Hepatocyte (in vitro differentiated cells): ENCODE measurements at regions not wholly inside any gene's neighbourhood (a gene's known extent, or its start where the extent isn't known, plus 50 kb on each side); places are given as distances from the start of the nearest gene placed in this dataset.

Experiments used
- DNase-seq: peaks from one replicate; pipeline ENCODE4 v3.0.0-alpha.2; 2016; ENCODE audit warnings: low spot score
- H2AFZ ChIP-seq: fragments of 200-600 bp; sonication (generic); 2 replicates; pipeline ENCODE4 v1.6.0; 2016; ENCODE audit warnings: antibody characterized with exemption, mild to moderate bottlenecking
- H3K27ac ChIP-seq: fragments of 200-600 bp; sonication (generic); 2 replicates; pipeline ENCODE4 v1.5.1; 2016; ENCODE audit warnings: mild to moderate bottlenecking
- H3K27me3 ChIP-seq: fragments of 200-600 bp; sonication (generic); 2 replicates; pipeline ENCODE4 v1.6.1; 2016
- H3K36me3 ChIP-seq: fragments of 200-600 bp; sonication (generic); replicated peaks from 2 replicates; pipeline ENCODE4 v1.5.1; 2016; ENCODE audit warnings: low read depth; ENCODE audit not compliant: insufficient read depth
- H3K4me1 ChIP-seq: fragments of 200-600 bp; sonication (generic); 2 replicates; pipeline ENCODE4 v1.5.1; 2016; ENCODE audit warnings: mild to moderate bottlenecking, moderate library complexity; ENCODE audit not compliant: insufficient read depth
- H3K4me2 ChIP-seq: fragments of 200-600 bp; sonication (generic); 2 replicates; pipeline ENCODE4 v1.6.0; 2016
- H3K4me3 ChIP-seq: fragments of 200-600 bp; sonication (generic); 2 replicates; pipeline ENCODE4 v1.5.1; 2016; ENCODE audit warnings: mild to moderate bottlenecking
- H3K79me2 ChIP-seq: fragments of 200-600 bp; sonication (generic); 2 replicates; pipeline ENCODE4 v1.6.0; 2017; ENCODE audit warnings: mild to moderate bottlenecking
- H3K9me2 ChIP-seq: fragments of 200-600 bp; sonication (generic); replicated peaks from 2 replicates; pipeline ENCODE4 v1.6.0; 2017; ENCODE audit warnings: mild to moderate bottlenecking; ENCODE audit not compliant: insufficient read depth
- H3K9me3 ChIP-seq: fragments of 200-600 bp; sonication (generic); 2 replicates; pipeline ENCODE4 v1.5.1; 2016; ENCODE audit warnings: low read depth, mild to moderate bottlenecking
- H4K20me1 ChIP-seq: fragments of 200-600 bp; sonication (generic); 2 replicates; pipeline ENCODE4 v1.6.0; 2016; ENCODE audit warnings: mild to moderate bottlenecking; ENCODE audit not compliant: insufficient read depth, poor library complexity, severe bottlenecking
- CTCF ChIP-seq: fragments of 200-600 bp; sonication (generic); IDR thresholded peaks from 2 replicates; pipeline ENCODE4 v1.5.1; 2016; ENCODE audit warnings: antibody characterized with exemption, mild to moderate bottlenecking; ENCODE audit not compliant: poor library complexity
- EZH2 ChIP-seq: fragments of 200-600 bp; sonication (generic); IDR thresholded peaks from 2 replicates; pipeline ENCODE4 v1.6.1; 2016; ENCODE audit warnings: antibody characterized with exemption, mild to moderate bottlenecking, borderline replicate concordance
- EZH2phosphoT487 ChIP-seq: fragments of 200-600 bp; sonication (generic); IDR thresholded peaks from one replicate; pipeline ENCODE4 v1.6.1; 2018; ENCODE audit warnings: antibody characterized with exemption, mild to moderate bottlenecking, low read depth, moderate library complexity; ENCODE audit not compliant: unreplicated experiment, severe bottlenecking
- WGBS: methylation state at CpG from one replicate; pipeline ENCODE4 v1.1.6; 2016; ENCODE audit warnings: low lambda C conversion rate; ENCODE audit errors: missing lambda C conversion rate; 5-methylcytosine and 5-hydroxymethylcytosine counted together

- Histone ChIP-seq H4K20me1 (no peaks in the 10 kb centered on the region), H3K27me3 (no peaks in the 10 kb centered on the region), H2AFZ (no peak overlapping the region), H3K36me3 (no peaks in the 10 kb centered on the region), H3K4me1 (no peaks in the 10 kb centered on the region), H3K9me3 (no peaks in the 10 kb centered on the region), H3K9me2 (no peaks in the 10 kb centered on the region), H3K4me3 (no peak overlapping the region), H3K27ac (no peak overlapping the region), H3K4me2 (no peak overlapping the region), H3K79me2 (no peaks in the 10 kb centered on the region)
- 95% methylated on average over 35 of the region's 58 CpGs for WGBS
- DNase-seq: no peak
- TF ChIP-seq EZH2: no peak
These were observed 66.0 kb upstream of the NKX1-1 start for GRCh38 chr4:1472148-1472797.

GRCh38 chr4:1471443-1472147, 65.4 kb upstream of the NKX1-1 start:
- Histone ChIP-seq H2AFZ (no peak overlapping the region), H3K27me3 (no peaks in the 10 kb centered on the region), H3K36me3 (no peaks in the 10 kb centered on the region), H3K9me2 (no peaks in the 10 kb centered on the region), H3K4me1 (no peaks in the 10 kb centered on the region), H3K79me2 (no peaks in the 10 kb centered on the region), H3K9me3 (no peaks in the 10 kb centered on the region), H3K27ac (no peak overlapping the region), H3K4me2 (no peak overlapping the region), H3K4me3 (no peak overlapping the region), H4K20me1 (no peaks in the 10 kb centered on the region)
- DNase-seq: no peak
- WGBS: 91% methylated on average over 34 of the region's 55 CpGs
- no peak for TF ChIP-seq EZH2phosphoT487
- no peak for TF ChIP-seq CTCF

- H3K4me3 ChIP-seq: no peak overlapping the region
- no peak overlapping the region for H3K4me2 ChIP-seq
- H3K79me2 ChIP-seq: no peaks in the 10 kb centered on the region
- no peak for TF ChIP-seq EZH2
- no peak for TF ChIP-seq CTCF
- TF ChIP-seq EZH2phosphoT487: no peak
- H3K9me2 ChIP-seq: no peaks in the 10 kb centered on the region
- DNase-seq: no peak
- no peak overlapping the region for H2AFZ ChIP-seq
- H3K9me3 ChIP-seq: no peaks in the 10 kb centered on the region
- H3K27me3 ChIP-seq: no peaks in the 10 kb centered on the region
- no peaks in the 10 kb centered on the region for H3K36me3 ChIP-seq
- WGBS: 94% methylated on average over 12 of the region's 12 CpGs
- no peaks in the 10 kb centered on the region for H4K20me1 ChIP-seq
- H3K27ac ChIP-seq: no peak overlapping the region
- no peaks in the 10 kb centered on the region for H3K4me1 ChIP-seq
These were observed 64.7 kb upstream of the NKX1-1 start for GRCh38 chr4:1470816-1471442.

GRCh38 chr4:1470393-1470670, 64.1 kb upstream of the NKX1-1 start:
- Histone ChIP-seq H3K4me3 (no peak overlapping the region), H3K27me3 (no peaks in the 10 kb centered on the region), H4K20me1 (no peaks in the 10 kb centered on the region), H3K79me2 (no peaks in the 10 kb centered on the region), H3K4me2 (no peak overlapping the region), H2AFZ (no peak overlapping the region), H3K9me2 (no peaks in the 10 kb centered on the region), H3K36me3 (no peaks in the 10 kb centered on the region), H3K4me1 (no peaks in the 10 kb centered on the region), H3K9me3 (no peaks in the 10 kb centered on the region), H3K27ac (no peak overlapping the region)
- DNase-seq: no peak
- WGBS: 79% methylated on average over 5 of the region's 7 CpGs
- no peak for TF ChIP-seq CTCF
- no peak for TF ChIP-seq EZH2
- TF ChIP-seq EZH2phosphoT487: no peak
